ENCODE measurements at regions not wholly inside any gene's neighbourhood (a gene's known extent, or its start where the extent isn't known, plus 50 kb on each side); places are given as distances from the start of the nearest gene placed in this dataset.

DNA sequence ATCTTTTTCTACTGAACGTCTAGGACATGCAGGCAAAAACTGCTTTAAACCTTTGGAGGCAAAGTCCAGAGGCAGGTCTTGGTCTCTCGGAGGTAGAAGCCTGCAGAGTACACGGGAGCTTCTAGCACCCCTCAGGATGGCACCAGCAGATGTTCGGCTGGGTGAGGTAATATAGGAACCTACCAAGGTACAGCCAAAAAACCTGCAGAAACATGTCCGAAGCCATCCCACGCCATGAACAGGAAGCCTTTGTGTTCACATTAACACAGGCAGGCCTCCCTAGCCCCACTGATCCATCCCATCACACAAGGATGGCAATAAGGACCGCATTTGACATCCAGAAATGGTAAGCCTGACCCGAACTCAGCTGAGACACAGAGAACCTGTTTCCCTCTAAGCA lies 157.9 kb upstream of the HES1 start:
- 94% methylated on average over 8 of the region's 8 CpGs for WGBS (ENCODE audit: low lambda C conversion rate, missing lambda C conversion rate)
- no peaks in the 10 kb centered on the region for H3K27me3 ChIP-seq
- H2AFZ ChIP-seq, result no peak overlapping the region
- no peaks in the 10 kb centered on the region for H3K9me2 ChIP-seq (replicated peaks; ENCODE audit: insufficient read depth)
- no peaks in the 10 kb centered on the region for H3K36me3 ChIP-seq (replicated peaks; ENCODE audit: insufficient read depth, low read depth)
- no peaks in the 10 kb centered on the region for H3K9me3 ChIP-seq (ENCODE audit: low read depth)
- no peaks in the 10 kb centered on the region for H3K79me2 ChIP-seq
- H3K4me2 ChIP-seq, result no peak overlapping the region
- H3K27ac ChIP-seq, result peak overlapping the region; percentile 31
- TF ChIP-seq, protein P1, sequence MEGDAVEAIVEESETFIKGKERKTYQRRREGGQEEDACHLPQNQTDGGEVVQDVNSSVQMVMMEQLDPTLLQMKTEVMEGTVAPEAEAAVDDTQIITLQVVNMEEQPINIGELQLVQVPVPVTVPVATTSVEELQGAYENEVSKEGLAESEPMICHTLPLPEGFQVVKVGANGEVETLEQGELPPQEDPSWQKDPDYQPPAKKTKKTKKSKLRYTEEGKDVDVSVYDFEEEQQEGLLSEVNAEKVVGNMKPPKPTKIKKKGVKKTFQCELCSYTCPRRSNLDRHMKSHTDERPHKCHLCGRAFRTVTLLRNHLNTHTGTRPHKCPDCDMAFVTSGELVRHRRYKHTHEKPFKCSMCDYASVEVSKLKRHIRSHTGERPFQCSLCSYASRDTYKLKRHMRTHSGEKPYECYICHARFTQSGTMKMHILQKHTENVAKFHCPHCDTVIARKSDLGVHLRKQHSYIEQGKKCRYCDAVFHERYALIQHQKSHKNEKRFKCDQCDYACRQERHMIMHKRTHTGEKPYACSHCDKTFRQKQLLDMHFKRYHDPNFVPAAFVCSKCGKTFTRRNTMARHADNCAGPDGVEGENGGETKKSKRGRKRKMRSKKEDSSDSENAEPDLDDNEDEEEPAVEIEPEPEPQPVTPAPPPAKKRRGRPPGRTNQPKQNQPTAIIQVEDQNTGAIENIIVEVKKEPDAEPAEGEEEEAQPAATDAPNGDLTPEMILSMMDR (IDR thresholded peaks at IDR 0.05; ENCODE audit: poor library complexity), result no peak
- no peak for TF ChIP-seq EZH2 (IDR thresholded peaks at IDR 0.05; ENCODE audit: borderline replicate concordance)
- TF ChIP-seq EZH2phosphoT487 (IDR thresholded peaks at IDR 0.05; ENCODE audit: low read depth, severe bottlenecking, unreplicated experiment), result no peak
- H4K20me1 ChIP-seq (ENCODE audit: insufficient read depth, poor library complexity, severe bottlenecking), result no peaks in the 10 kb centered on the region
- H3K4me3 ChIP-seq, result no peak overlapping the region
- no peak for DNase-seq (ENCODE audit: low spot score)
- peaks cover 19% of the 10 kb centered on the region for H3K4me1 ChIP-seq (ENCODE audit: insufficient read depth)

DNA sequence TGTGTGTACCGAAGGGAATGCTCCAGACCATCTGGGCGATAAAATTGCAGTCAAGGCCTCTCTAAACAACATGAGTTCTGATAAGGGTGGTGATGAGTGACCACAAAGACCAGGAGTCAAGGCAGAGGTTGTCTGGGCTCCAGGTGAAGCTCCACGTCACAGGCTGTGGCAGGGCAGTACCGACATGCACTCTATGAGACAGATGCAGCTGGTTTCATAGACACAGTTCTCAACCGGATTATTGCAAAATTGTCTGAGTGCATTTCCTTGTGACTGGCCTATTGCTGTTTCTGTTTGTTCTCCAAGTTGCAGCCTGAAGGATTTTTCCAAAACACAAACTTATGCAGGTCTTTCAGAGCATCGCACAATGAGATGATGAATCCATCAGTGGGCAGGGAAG lies 157.5 kb upstream of the HES1 start:
- Histone ChIP-seq H3K79me2 (no peaks in the 10 kb centered on the region), H3K4me2 (no peak overlapping the region), H3K27ac (peak overlapping the region; percentile 31), H3K4me1 (ENCODE audit: insufficient read depth) (peaks cover 16% of the 10 kb centered on the region), H4K20me1 (ENCODE audit: insufficient read depth, poor library complexity, severe bottlenecking) (no peaks in the 10 kb centered on the region), H2AFZ (no peak overlapping the region), H3K4me3 (no peak overlapping the region), H3K36me3 (replicated peaks; ENCODE audit: insufficient read depth, low read depth) (no peaks in the 10 kb centered on the region), H3K9me3 (ENCODE audit: low read depth) (no peaks in the 10 kb centered on the region), H3K9me2 (replicated peaks; ENCODE audit: insufficient read depth) (no peaks in the 10 kb centered on the region), H3K27me3 (no peaks in the 10 kb centered on the region)
- WGBS (ENCODE audit: low lambda C conversion rate, missing lambda C conversion rate), result 61% methylated on average over 6 of the region's 6 CpGs
- peak; percentile 43 for DNase-seq (ENCODE audit: low spot score)
- TF ChIP-seq EZH2 (IDR thresholded peaks at IDR 0.05; ENCODE audit: borderline replicate concordance) (no peak), EZH2phosphoT487 (IDR thresholded peaks at IDR 0.05; ENCODE audit: low read depth, severe bottlenecking, unreplicated experiment) (no peak)
- TF ChIP-seq, protein P1 (IDR thresholded peaks at IDR 0.05; ENCODE audit: poor library complexity), result no peak

DNA sequence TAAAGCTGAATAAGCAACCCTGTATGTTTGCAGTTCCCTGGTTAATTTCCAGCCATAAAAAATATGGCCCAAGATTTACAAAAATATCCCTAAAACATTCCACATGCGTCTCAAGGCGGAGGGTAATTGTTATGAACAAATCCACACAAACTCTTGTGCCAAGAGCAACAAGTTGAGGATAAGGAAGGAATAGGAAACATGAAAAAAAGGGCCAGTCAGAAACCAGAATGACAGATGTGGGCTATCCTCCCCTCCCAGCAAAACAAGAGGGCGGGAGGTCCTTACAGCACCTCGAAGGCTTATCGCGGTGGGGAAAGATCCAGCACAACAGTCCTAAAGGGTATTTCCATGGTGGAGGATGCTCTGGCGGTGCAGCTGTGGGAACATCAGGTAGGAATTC lies 155.6 kb upstream of the HES1 start:
- Histone ChIP-seq H3K36me3 (replicated peaks; ENCODE audit: insufficient read depth, low read depth) (no peaks in the 10 kb centered on the region), H3K27me3 (no peaks in the 10 kb centered on the region), H2AFZ (no peak overlapping the region), H3K79me2 (no peaks in the 10 kb centered on the region), H3K9me2 (replicated peaks; ENCODE audit: insufficient read depth) (no peaks in the 10 kb centered on the region), H3K4me1 (ENCODE audit: insufficient read depth) (peaks cover 11% of the 10 kb centered on the region), H3K9me3 (ENCODE audit: low read depth) (no peaks in the 10 kb centered on the region), H3K4me2 (no peak overlapping the region), H3K27ac (no peak overlapping the region), H3K4me3 (no peak overlapping the region), H4K20me1 (ENCODE audit: insufficient read depth, poor library complexity, severe bottlenecking) (no peaks in the 10 kb centered on the region)
- TF ChIP-seq EZH2 (IDR thresholded peaks at IDR 0.05; ENCODE audit: borderline replicate concordance) (no peak), EZH2phosphoT487 (IDR thresholded peaks at IDR 0.05; ENCODE audit: low read depth, severe bottlenecking, unreplicated experiment) (no peak)
- TF ChIP-seq, protein P1 (IDR thresholded peaks at IDR 0.05; ENCODE audit: poor library complexity), result no peak
- DNase-seq (ENCODE audit: low spot score), result no peak
- 82% methylated on average over 7 of the region's 7 CpGs for WGBS (ENCODE audit: low lambda C conversion rate, missing lambda C conversion rate)

DNA sequence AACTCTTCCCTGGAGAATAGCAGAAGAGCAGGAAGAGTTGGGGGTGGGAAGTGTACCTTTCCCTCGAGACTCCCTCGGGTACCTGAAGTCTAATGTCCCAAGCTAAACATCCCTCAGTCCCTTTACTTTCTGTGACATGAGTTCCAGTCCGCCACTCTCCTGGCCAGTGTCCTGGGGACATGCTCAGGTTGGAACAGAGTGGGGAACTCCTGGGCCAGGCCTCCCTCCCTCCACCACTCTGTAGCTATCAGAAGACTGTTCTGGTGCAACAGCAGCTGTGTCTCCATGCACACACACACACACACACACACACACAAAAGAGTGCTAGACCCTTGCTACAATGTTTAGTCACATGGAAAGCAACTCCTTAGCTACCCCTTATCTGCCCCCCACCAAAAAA lies 155.0 kb upstream of the HES1 start:
- no peaks in the 10 kb centered on the region for H3K9me3 ChIP-seq (ENCODE audit: low read depth)
- WGBS (ENCODE audit: low lambda C conversion rate, missing lambda C conversion rate), result 95% methylated on average over 3 of the region's 3 CpGs
- no peak overlapping the region for H3K4me2 ChIP-seq
- H3K36me3 ChIP-seq (replicated peaks; ENCODE audit: insufficient read depth, low read depth), result no peaks in the 10 kb centered on the region
- no peak overlapping the region for H2AFZ ChIP-seq
- no peaks in the 10 kb centered on the region for H3K27me3 ChIP-seq
- peaks cover 11% of the 10 kb centered on the region for H3K4me1 ChIP-seq (ENCODE audit: insufficient read depth)
- no peak for TF ChIP-seq EZH2phosphoT487 (IDR thresholded peaks at IDR 0.05; ENCODE audit: low read depth, severe bottlenecking, unreplicated experiment)
- TF ChIP-seq EZH2 (IDR thresholded peaks at IDR 0.05; ENCODE audit: borderline replicate concordance), result no peak
- TF ChIP-seq, protein P1 (IDR thresholded peaks at IDR 0.05; ENCODE audit: poor library complexity), result no peak
- H4K20me1 ChIP-seq (ENCODE audit: insufficient read depth, poor library complexity, severe bottlenecking), result no peaks in the 10 kb centered on the region
- no peak for DNase-seq (ENCODE audit: low spot score)
- H3K79me2 ChIP-seq, result no peaks in the 10 kb centered on the region
- no peaks in the 10 kb centered on the region for H3K9me2 ChIP-seq (replicated peaks; ENCODE audit: insufficient read depth)
- H3K27ac ChIP-seq, result no peak overlapping the region
- H3K4me3 ChIP-seq, result no peak overlapping the region

All from hepatocyte (in vitro differentiated cells).